H1 (cell line): ENCODE measurements at regions not wholly inside any gene's neighbourhood (a gene's known extent, or its start where the extent isn't known, plus 50 kb on each side); places are given as distances from the start of the nearest gene placed in this dataset.

Experiments used
- CTCF ChIP-seq, 3 experiments: IDR thresholded peaks; 1 replicate in 2 of 3; 2 replicates in 1 of 3; pipeline versions ENCODE4 v1.5.1 to v1.6.1; 2011; ENCODE audit warnings: low read length in 3 of 3, mild to moderate bottlenecking in 3 of 3, inconsistent platforms in 2 of 3, low read depth in 1 of 3, moderate library complexity in 1 of 3; ENCODE audit not compliant: insufficient read depth in 1 of 3; ENCODE audit errors: control extremely low read depth in 1 of 3
- JUND ChIP-seq: IDR thresholded peaks from 2 replicates; pipeline ENCODE4 v1.6.1; 2011; ENCODE audit warnings: mild to moderate bottlenecking, improper control_type of control experiment, low read length
- POLR2AphosphoS5 ChIP-seq: IDR thresholded peaks from 2 replicates; pipeline ENCODE4 v1.6.1; 2011; ENCODE audit warnings: low read depth, low read length
- RXRA ChIP-seq: IDR thresholded peaks from 2 replicates; pipeline ENCODE4 v1.6.1; 2011; ENCODE audit warnings: low read depth, mild to moderate bottlenecking, low read length, moderate library complexity; ENCODE audit not compliant: insufficient read depth
- TF ChIP-seq, protein P1 (sequence below): IDR thresholded peaks from 2 replicates; pipeline ENCODE4 v1.6.1; 2012; ENCODE audit warnings: low read length, inconsistent platforms

DNA sequence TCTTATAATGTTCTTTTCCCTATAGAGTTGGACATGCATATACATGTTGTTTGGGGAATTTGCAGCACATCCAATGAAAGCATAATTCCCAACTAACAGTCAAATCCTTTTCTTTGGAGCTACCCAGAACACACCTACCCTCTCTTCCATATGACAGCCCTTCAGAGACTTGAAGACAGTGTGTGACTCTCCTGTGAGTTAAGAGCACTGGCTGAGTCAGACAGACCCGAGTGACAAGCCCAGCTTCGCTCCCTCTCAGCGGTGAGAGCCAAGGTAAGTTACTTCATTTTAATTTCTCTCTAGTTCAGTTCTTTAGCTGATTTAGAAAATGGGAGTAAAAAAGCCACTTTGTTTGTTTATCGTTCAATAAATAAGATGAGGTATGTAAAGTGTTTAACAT lies 86.3 kb downstream of the RTL9 start:
- TF ChIP-seq RXRA = no peak
- TF ChIP-seq JUND = no peak
- TF ChIP-seq, protein P1, sequence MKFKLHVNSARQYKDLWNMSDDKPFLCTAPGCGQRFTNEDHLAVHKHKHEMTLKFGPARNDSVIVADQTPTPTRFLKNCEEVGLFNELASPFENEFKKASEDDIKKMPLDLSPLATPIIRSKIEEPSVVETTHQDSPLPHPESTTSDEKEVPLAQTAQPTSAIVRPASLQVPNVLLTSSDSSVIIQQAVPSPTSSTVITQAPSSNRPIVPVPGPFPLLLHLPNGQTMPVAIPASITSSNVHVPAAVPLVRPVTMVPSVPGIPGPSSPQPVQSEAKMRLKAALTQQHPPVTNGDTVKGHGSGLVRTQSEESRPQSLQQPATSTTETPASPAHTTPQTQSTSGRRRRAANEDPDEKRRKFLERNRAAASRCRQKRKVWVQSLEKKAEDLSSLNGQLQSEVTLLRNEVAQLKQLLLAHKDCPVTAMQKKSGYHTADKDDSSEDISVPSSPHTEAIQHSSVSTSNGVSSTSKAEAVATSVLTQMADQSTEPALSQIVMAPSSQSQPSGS = no peak
- no peak for TF ChIP-seq CTCF (IDR thresholded peaks at IDR 0.05; ENCODE audit: control extremely low read depth in 1 of 3, insufficient read depth in 1 of 3, low read depth in 1 of 3, low read length in 3 of 3)
- TF ChIP-seq POLR2AphosphoS5 = no peak
